HG03342 (cell line): ENCODE measurements at regions not wholly inside any gene's neighbourhood (a gene's known extent, or its start where the extent isn't known, plus 50 kb on each side); places are given as distances from the start of the nearest gene placed in this dataset.

ENCODE experiments used
- ATAC-seq: cut with Tn5 transposase; IDR thresholded peaks from one replicate; pipeline ENCODE4 v1.9.1; 2021; ENCODE audit warnings: mild to moderate bottlenecking, moderate library complexity; ENCODE audit not compliant: unreplicated experiment

GRCh38 chr4:132240081-132240480, 909.0 kb upstream of the PCDH10 start:
- ATAC-seq, result no peak

- ATAC-seq, result no peak
These were observed 903.8 kb upstream of the PCDH10 start for GRCh38 chr4:132245319-132245718.

DNA sequence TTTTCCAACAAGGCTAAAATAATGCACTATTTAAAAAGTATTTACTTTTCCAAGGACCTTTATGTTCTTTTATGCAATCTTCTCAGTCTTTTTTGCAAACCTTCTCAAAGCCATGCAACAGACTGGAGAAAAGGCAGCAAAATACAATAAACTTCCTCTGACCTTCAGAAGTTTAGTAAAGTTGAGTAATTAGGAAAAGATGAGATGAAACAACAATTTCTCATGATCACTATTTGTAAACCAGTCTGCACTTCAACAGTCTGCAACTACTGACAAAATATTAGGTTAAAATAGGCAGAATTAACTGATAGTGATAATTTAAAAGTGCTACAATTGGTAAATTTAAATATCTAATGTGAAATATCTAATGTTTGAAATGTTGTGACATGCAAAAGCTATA, 884.9 kb upstream of the PCDH10 start:
- no peak for ATAC-seq

DNA sequence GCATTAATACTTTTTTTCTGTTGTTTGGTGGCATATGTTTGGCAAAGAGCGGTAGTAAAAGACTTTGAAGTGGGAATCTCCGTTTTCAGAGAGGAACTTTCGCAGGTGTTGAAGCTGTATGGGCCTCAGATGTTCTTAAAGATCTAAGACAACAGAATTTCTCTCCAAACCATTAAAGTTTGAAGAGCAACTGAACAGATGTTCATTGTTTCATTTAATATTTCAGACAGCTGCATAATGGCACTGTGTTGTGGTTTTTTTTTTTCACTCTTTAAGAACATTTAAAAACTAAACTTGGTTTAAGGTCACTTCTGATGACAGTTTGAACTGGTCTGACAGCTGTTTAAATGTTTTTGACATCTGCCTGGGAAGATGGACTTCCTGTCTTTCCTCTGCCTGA, 882.7 kb upstream of the PCDH10 start:
- ATAC-seq, result no peak

DNA sequence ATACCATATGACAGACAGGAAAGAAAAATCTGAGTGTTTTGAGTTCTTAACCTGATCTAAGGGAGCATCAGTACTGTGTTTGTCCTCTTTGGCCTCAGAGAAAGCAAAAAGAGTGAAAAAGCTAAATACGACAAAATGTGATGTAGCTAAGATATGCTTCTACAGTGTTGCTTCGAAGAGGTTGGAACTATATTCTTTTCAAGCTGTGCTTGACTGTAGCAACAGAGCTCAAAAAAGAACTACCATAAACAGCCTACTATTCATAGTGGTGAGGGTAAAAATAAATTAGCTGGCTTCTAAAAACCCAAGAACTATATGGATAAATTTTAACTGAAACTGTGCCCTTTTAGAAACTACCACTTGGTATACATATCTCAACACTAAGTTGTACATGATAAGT, 881.8 kb upstream of the PCDH10 start:
- no peak for ATAC-seq

- ATAC-seq, result no peak
These were observed 879.6 kb upstream of the PCDH10 start for GRCh38 chr4:132269303-132269990.

DNA sequence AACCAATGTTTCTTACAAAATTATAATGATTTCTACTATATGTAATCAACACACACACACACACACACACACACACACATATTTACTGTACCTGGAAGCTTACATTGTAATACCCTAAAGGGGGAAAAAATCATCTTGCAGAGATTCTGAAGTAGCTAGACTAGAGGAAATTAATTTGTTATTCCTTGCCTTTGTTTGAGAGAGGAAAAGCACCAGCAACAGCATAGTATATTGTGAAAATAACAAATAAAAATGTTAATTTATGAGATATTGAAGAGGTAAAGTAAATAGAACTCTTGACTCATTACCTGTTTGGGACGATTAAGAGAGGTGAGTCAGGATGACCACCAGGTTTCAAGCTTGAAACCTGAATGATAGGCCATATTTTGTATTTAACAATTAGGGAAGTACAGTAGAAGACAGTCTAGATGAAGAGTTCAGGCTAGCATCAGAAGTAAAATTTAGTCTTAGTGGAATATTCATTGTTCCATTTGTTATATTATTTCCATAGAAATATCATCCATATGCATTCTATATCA, 873.4 kb upstream of the PCDH10 start:
- no peak for ATAC-seq

GRCh38 chr4:132276185-132276584, 872.9 kb upstream of the PCDH10 start:
- no peak for ATAC-seq

DNA sequence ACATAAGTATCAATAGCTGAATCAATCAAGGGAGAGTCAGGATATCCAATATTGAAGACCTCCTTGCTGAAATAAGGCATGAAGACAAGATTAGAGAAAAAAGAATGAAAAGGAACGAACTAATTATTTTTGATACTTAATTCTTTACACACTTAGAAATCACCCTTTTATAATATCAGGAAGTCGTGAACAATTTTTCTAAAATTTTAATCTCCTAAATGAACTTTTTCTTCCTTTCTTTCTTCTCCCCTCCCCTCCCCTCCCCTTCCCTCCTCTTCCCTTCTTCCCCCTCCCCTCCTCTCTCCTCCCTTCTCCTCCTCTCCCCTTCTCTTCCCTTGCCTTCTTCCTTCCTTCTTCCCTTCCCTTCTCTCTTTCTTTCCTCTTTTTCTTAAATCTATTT, 872.1 kb upstream of the PCDH10 start:
- ATAC-seq, result no peak

DNA sequence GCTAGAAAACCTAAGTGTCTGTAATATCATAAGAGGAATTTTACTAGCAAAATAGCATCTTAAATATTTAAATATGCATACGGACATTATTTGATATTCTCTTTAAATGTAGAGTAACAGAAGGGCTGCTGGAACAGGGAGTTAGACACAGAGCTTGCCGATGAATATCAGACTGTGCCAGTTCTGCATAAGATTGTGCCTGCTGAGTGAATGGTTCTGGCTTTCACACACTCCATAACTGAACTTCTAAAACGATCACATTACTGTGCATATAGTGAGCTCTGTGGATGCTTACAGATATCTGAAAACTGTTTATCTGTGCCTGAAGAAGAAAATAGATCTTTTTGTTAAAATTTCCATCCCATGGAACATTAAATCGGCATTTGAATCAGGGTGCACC, 867.4 kb upstream of the PCDH10 start:
- ATAC-seq, result no peak

- ATAC-seq, result no peak
These were observed 864.1 kb upstream of the PCDH10 start for GRCh38 chr4:132284910-132285426.

DNA sequence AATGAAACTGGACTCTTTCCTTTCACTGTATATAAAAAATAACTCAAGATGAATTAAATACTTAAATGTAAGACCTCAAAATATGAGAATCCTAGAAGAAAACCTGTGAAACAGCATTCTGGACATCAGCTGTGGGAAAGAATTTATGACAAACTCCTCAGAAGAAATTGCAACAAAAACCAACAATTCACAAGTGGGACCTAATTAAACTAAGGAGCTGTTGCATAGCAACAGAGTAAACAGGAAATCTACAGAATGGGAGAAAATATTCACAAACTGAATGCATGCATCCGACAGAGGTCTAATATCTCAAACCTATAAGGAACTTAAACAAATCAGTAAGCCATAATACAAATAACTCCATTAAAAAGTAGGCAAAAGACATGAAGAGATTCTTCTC, 851.7 kb upstream of the PCDH10 start:
- ATAC-seq, result no peak

GRCh38 chr4:132299841-132300240, 849.3 kb upstream of the PCDH10 start:
- no peak for ATAC-seq

GRCh38 chr4:132312521-132312920, 836.6 kb upstream of the PCDH10 start:
- ATAC-seq, result no peak

DNA sequence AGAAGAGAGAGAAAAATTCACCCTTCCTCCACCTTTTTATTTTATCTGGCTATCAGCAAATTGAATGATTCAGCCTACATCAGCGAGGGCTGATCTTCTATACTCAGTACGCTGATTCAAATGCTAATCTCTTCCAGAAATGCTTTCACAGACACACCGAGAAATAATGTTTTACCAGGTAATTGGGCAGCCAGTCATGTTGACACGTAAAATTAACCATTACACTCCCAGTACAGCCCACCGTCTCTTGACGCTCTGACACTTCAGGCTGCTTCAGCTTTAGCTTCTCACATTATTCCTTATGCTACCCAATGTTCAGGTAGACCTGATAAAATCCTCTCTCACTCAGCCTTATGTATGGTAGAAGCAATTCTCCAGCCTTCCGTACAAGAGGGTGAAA, 835.2 kb upstream of the PCDH10 start:
- ATAC-seq, result no peak

- no peak for ATAC-seq
These were observed 832.4 kb upstream of the PCDH10 start for GRCh38 chr4:132316738-132317137.

DNA sequence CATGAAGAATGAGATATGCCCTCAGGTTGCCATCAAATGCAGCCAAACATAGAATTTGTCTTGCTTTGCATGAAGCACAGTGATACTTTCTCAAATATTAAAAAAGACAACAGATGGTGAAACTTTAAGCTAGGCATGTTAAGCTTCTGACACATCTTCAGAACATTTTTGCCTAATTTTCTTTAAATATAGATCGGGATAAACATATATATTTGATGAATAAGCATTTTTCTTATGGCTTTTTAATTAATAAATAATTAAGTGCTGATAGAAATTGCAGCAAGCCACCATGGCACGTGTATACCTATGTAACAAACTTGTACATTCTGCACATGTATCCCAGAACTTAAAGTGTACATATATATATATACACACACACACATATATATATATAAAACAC, 831.2 kb upstream of the PCDH10 start:
- ATAC-seq, result no peak

DNA sequence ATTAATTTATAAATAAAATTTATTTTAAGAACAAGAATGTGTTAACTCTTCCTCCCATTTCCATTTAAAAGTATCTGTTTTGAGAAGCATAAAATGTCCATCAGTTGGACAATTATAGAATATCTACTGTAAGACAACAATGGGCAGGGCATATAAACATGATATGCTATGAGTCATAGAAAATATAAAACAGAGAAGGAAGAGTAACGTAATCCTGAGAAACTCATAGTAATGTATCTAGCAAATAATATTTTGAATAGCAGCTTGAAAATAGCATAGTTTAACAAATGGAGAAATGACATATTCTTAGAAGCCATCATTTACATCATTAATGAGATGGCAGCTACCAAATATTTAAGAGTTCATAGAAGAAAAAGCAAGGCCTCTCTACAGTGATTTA, 820.3 kb upstream of the PCDH10 start:
- ATAC-seq, result no peak

DNA sequence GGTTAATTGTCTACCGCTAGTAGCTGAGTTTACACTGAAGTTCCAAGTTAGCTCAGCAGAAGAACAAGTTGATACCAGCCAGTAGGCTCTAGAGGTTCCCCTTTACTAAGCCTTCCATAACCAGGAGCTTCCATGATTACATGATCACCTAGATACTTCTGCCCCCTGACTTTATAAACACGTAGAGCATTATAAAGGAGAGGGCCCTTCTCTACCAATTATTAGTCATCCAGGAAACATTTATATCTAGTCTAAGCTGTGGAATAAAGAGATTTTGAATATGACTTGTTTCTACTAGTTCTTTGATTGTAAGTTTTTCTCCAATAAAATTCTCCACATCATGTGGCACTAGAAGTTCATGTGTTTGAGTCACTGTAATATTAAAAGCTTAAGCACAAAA, 818.1 kb upstream of the PCDH10 start:
- ATAC-seq, result no peak

GRCh38 chr4:132332932-132333723, 816.0 kb upstream of the PCDH10 start:
- no peak for ATAC-seq

- ATAC-seq, result no peak
These were observed 815.4 kb upstream of the PCDH10 start for GRCh38 chr4:132333724-132334047.

GRCh38 chr4:132334081-132334480, 815.0 kb upstream of the PCDH10 start:
- ATAC-seq, result no peak
